Dendritic cell treated with granulocyte-macrophage colony-stimulating factor and Interleukin-4, amounts not matched to agents 40 ng/mL and 50 ng/mL, for 4 days (primary cell): ENCODE measurements at regions not wholly inside any gene's neighbourhood (a gene's known extent, or its start where the extent isn't known, plus 50 kb on each side); places are given as distances from the start of the nearest gene placed in this dataset.

Experiments used
- H3K27ac Mint-ChIP-seq: one replicate; pipeline ENCODE4 v1.8.0; 2022; ENCODE audit warnings: mild to moderate bottlenecking, mixed read lengths
- H3K27me3 Mint-ChIP-seq: one replicate; pipeline ENCODE4 v1.8.0; 2022; ENCODE audit warnings: mild to moderate bottlenecking, mixed read lengths
- H3K36me3 Mint-ChIP-seq: one replicate; pipeline ENCODE4 v1.8.0; 2022; ENCODE audit warnings: low read depth, mixed read lengths
- H3K4me1 Mint-ChIP-seq: one replicate; pipeline ENCODE4 v1.8.0; 2022; ENCODE audit warnings: low read depth, mixed read lengths
- H3K4me3 Mint-ChIP-seq: one replicate; pipeline ENCODE4 v1.8.0; 2022; ENCODE audit warnings: mild to moderate bottlenecking, moderate library complexity, mixed read lengths
- H3K9me3 Mint-ChIP-seq: one replicate; pipeline ENCODE4 v1.8.0; 2022; ENCODE audit warnings: mixed read lengths
- intact Hi-C: fragments of 100-400 bp; cut with micrococcal nuclease; formaldehyde crosslinking; loops from one replicate; pipeline ENCODE4 v1.15.0; 2022

DNA sequence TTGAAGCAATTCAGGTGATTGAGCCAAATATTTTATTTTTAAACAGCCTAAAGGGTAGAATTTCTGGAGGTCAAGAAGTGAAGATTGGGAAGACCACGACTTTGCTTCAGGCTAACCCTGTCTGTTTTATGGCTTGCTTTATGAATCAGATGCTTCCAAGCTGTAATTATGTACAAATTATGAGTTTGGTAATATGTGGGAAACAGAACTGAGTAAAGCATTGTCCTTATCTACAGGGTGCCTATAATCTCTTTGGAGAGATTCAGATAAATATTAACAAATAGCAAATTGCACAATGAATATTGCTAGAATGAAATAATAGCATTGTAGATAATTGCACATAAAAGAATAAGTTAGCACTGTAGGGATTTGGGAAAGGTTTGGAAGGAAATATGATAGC lies 539.4 kb upstream of the CDH2 start:
- no peaks in the 10 kb centered on the region for H3K36me3 Mint-ChIP-seq
- no peak overlapping the region for H3K27ac Mint-ChIP-seq
- peaks cover 26% of the 10 kb centered on the region for H3K9me3 Mint-ChIP-seq
- H3K4me3 Mint-ChIP-seq: no peak overlapping the region
- no peaks in the 10 kb centered on the region for H3K4me1 Mint-ChIP-seq
- H3K27me3 Mint-ChIP-seq: no peaks in the 10 kb centered on the region
- intact Hi-C loops: no loop called here

DNA sequence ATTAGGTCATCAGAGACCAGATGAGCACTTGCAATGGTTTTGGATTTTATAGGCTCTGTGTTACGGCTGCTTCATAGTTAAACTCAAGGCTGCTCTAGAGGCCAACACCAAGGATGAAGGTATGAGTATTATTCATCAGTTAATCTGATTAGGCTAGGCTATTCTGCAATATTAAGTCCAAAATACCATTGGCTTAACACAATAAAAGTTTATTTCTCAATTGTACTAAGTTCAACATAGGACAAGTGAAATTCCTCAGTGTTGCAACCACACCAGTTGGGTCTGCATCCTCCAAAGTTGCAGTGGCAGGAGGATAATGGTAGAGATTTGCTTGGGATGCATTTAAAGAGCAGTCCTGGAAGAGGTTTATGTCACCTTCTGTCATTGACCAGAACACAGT lies 538.3 kb upstream of the CDH2 start:
- H3K4me3 Mint-ChIP-seq: no peak overlapping the region
- H3K9me3 Mint-ChIP-seq: peaks cover 26% of the 10 kb centered on the region
- H3K4me1 Mint-ChIP-seq: no peaks in the 10 kb centered on the region
- intact Hi-C loops: no loop called here
- no peak overlapping the region for H3K27ac Mint-ChIP-seq
- H3K27me3 Mint-ChIP-seq: no peaks in the 10 kb centered on the region
- H3K36me3 Mint-ChIP-seq: no peaks in the 10 kb centered on the region

DNA sequence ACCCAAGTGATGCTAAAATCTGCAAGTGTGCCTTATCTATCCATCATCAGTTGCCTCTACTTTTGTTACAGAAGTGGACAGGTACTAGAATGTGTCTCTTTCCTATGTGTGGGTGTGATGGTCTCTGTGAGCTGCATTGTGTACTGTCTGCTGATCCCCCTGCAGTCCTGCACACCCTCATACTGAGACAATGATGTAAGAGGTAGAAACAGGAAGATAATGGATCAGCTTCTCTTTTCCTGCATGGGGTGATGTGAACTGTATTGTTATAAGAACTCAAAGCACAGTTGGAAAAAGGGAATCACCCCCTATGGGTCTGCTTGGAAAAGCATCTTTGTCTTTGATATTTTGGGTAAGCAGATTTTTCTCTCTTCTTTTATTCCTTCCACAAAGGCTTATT lies 537.6 kb upstream of the CDH2 start:
- Mint-ChIP-seq H3K27me3 (no peaks in the 10 kb centered on the region), H3K4me3 (no peak overlapping the region), H3K36me3 (no peaks in the 10 kb centered on the region), H3K27ac (no peak overlapping the region), H3K9me3 (peaks cover 26% of the 10 kb centered on the region), H3K4me1 (no peaks in the 10 kb centered on the region)
- intact Hi-C loops: no loop called here

DNA sequence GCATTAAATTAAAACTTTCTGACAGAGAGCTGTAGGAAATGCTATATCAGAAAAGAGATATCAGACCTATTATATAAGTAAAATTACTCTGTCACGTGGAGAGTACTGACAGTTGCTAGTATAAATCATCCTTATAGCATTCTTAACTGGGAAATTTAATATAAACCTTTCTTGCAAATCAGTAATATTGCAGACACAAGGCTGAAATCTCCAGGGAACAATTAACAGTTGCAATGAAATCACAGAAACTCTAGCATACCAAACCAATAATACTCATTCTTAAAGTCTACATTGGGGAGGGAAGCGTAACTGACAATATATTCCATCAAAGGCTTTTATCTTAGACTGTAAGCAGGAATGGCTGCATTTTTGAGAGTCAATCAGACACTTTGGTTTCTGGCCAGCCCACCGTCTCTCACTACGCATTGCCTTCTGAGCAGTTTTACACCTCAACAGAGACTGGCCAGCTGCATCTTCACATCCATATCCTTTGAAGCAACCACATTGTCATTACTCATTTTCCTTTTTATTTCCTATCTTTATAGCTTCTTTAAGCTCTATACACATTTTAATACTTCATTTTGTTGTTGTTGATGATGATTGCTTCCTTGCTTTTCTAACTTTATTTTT lies 536.0 kb upstream of the CDH2 start:
- no peak overlapping the region for H3K4me3 Mint-ChIP-seq
- intact Hi-C loops: no loop called here
- H3K36me3 Mint-ChIP-seq: no peaks in the 10 kb centered on the region
- no peak overlapping the region for H3K27ac Mint-ChIP-seq
- no peaks in the 10 kb centered on the region for H3K4me1 Mint-ChIP-seq
- no peaks in the 10 kb centered on the region for H3K27me3 Mint-ChIP-seq
- H3K9me3 Mint-ChIP-seq: peaks cover 23% of the 10 kb centered on the region

DNA sequence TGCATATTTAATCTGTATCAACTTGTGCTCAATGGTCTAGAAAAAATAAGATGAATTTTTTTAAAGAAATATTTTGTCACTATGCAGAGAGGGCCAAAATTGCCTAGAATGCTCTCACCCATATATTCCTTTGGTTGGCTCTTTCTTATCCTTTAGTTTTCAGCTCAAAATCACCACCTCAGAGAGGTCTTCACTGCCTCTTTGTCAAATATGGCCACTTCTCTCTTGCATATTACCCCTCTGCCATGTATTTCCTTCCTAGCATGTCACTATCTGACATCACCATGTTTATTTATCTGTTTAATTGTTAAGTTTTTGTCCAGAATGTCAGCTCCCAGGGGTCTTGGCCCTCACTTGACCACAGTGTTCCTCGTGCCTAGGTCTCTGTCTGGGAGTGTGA lies 535.2 kb upstream of the CDH2 start:
- no peaks in the 10 kb centered on the region for H3K27me3 Mint-ChIP-seq
- intact Hi-C loops: no loop called here
- no peaks in the 10 kb centered on the region for H3K36me3 Mint-ChIP-seq
- H3K4me1 Mint-ChIP-seq: no peaks in the 10 kb centered on the region
- no peak overlapping the region for H3K27ac Mint-ChIP-seq
- peaks cover 15% of the 10 kb centered on the region for H3K9me3 Mint-ChIP-seq
- H3K4me3 Mint-ChIP-seq: no peak overlapping the region

DNA sequence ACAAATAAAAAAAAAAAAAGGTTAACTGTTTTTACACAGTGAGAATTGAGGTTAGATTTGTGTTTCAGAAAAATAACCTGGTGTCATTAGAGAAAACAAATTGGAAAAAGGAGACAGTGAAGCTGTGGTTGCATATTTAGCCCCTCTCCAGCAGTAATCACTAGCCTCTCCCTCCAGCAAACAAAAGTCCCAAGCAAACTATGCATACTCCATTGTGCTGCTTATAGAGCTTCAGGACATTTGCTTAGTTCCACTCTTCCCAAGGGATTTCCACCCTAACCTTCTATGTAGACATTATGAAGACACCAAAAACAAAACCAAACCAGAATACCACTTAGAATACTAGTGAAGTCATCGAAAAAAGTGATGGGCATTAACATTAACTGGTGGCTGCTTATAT lies 534.2 kb upstream of the CDH2 start:
- intact Hi-C loops: no loop called here
- H3K4me1 Mint-ChIP-seq: no peaks in the 10 kb centered on the region
- no peak overlapping the region for H3K4me3 Mint-ChIP-seq
- H3K36me3 Mint-ChIP-seq: no peaks in the 10 kb centered on the region
- H3K9me3 Mint-ChIP-seq: peaks cover 7% of the 10 kb centered on the region
- H3K27me3 Mint-ChIP-seq: no peaks in the 10 kb centered on the region
- H3K27ac Mint-ChIP-seq: no peak overlapping the region

DNA sequence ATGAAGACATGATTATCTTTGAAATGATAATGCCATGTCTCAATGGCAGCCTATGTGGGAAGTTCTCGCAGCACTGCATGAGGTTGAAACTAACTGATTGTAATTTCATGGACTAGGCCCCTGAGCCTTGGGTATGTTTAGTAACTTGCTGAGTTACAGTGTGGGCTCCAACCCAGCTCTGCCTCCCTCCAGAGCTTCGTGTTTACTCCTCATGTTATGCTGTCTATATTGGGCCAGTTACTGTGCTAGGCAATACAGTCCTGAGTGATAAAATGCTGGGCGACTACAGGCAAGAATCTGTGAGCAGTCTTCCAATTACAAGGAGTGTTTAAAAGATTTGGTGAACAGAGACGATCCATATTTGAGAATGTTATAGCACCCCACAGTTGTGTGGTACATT lies 530.1 kb upstream of the CDH2 start:
- intact Hi-C loops: no loop called here
- Mint-ChIP-seq H3K36me3 (no peaks in the 10 kb centered on the region), H3K9me3 (no peaks in the 10 kb centered on the region), H3K4me3 (no peak overlapping the region), H3K27ac (no peak overlapping the region), H3K27me3 (no peaks in the 10 kb centered on the region), H3K4me1 (no peaks in the 10 kb centered on the region)

DNA sequence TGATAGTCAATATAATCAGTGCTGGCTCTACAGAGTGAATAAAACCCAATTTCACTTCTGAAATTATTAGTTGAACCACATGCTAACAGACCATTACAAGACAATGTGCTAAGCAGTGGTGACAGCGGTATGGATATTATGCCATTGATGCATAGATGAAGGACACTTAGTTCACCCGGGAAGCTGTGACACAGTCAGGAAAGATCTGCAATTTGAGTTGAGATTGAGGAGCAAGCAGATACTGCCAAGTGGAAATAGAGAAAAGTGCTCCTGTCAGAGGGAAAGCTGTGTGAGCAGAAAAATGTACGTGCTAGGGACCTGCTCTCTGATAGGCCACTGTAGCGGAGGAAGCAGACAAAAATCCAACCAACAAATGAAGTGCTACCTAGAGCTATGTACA lies 529.5 kb upstream of the CDH2 start:
- Mint-ChIP-seq H3K36me3 (no peaks in the 10 kb centered on the region), H3K27me3 (no peaks in the 10 kb centered on the region), H3K4me3 (no peak overlapping the region), H3K27ac (no peak overlapping the region), H3K9me3 (no peaks in the 10 kb centered on the region), H3K4me1 (no peaks in the 10 kb centered on the region)
- intact Hi-C loops: no loop called here

DNA sequence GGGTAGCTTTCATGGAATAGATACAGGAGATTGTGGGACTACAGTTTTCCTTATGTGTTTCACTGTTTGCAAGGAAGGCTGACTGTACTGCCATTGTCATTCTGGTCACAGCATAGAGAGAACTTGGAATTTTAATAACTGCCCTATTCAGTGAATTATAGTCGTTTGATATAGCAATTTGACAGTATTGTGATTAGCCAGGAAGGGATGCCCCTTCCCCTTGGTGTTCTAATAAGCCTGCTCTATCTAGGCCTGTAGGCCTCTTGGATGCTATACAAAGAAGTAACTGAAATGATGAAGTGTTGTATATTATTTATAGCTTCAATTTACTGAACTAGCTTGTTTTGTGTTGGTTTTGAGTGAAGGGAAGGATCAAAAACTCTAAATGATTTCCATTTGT lies 528.6 kb upstream of the CDH2 start:
- Mint-ChIP-seq H3K9me3 (no peaks in the 10 kb centered on the region), H3K4me3 (no peak overlapping the region), H3K27ac (no peak overlapping the region), H3K27me3 (no peaks in the 10 kb centered on the region), H3K4me1 (no peaks in the 10 kb centered on the region), H3K36me3 (no peaks in the 10 kb centered on the region)
- intact Hi-C loops: no loop called here

DNA sequence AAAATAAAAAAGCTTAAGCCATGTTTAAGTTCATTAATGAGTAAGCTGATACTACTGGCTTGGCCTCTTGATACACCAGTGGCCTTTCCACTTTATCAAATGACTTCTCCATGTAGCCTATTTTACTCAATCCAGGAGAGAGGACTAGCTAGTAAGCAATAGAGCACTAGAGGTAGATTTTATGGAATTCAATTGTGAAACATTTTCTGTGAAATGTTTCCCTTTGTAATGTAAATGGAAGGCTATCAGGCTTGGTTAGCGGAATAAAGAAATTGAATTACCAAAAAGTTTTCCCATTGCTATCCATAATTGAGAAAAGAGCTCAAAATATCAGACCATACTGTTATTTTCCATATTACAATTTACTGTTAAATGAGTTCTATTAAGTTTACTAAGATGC lies 515.4 kb upstream of the CDH2 start:
- Mint-ChIP-seq H3K4me1 (no peaks in the 10 kb centered on the region), H3K9me3 (peaks cover 23% of the 10 kb centered on the region), H3K36me3 (no peaks in the 10 kb centered on the region), H3K4me3 (no peak overlapping the region), H3K27me3 (no peaks in the 10 kb centered on the region), H3K27ac (no peak overlapping the region)
- intact Hi-C loops: no loop called here

DNA sequence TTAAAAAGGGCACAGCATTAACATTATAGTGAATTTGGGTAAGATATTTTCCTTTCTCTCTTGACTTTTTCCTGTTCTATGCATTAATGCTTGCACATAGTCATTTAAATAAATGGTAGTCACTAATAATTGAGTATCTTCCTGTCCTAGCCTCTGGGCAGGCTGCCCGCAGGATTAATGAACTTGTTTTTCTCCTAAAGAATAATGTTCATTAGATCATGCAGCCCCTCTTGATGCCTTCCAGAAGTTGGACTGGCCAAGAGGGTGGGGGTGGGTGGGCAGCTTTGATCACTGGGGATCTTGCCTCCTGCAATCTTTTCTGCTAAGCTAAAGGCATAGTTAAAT lies 514.5 kb upstream of the CDH2 start:
- H3K4me3 Mint-ChIP-seq: no peak overlapping the region
- H3K9me3 Mint-ChIP-seq: peaks cover 17% of the 10 kb centered on the region
- intact Hi-C loops: no loop called here
- no peaks in the 10 kb centered on the region for H3K4me1 Mint-ChIP-seq
- no peaks in the 10 kb centered on the region for H3K27me3 Mint-ChIP-seq
- H3K27ac Mint-ChIP-seq: no peak overlapping the region
- no peaks in the 10 kb centered on the region for H3K36me3 Mint-ChIP-seq

DNA sequence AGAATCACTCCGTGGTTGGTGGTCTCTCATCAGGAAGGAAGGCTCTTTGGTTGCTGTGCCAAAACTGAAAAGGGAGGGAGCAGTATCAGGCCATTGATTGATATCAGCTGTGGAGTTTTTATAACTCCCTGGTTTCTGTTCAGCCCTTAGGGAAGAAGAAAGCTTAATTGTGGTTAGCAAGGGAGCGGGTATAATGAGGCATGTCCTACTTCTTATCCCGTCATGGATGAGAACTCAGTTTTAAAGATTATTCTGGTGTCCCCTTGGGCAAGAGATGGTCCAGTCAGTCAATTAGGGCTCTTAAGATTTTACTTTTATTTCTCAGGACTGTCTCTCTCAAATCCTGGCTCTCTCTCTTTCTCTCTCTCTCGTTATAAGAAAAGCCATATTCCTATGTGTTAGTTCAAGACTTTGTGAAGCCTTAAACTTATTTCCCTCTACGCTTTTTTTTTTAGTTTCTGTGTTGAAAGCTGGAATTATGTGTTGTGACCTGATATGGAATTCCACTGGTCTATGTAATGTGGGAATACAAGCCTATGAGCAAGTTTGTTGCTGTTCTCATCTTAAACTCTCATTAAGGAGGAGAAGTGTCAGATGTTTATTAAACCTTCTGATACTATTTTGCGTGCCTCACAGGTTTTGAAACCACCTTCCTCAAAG lies 514.0 kb upstream of the CDH2 start:
- H3K27me3 Mint-ChIP-seq: no peaks in the 10 kb centered on the region
- no peaks in the 10 kb centered on the region for H3K36me3 Mint-ChIP-seq
- peaks cover 17% of the 10 kb centered on the region for H3K9me3 Mint-ChIP-seq
- H3K4me3 Mint-ChIP-seq: no peak overlapping the region
- no peak overlapping the region for H3K27ac Mint-ChIP-seq
- intact Hi-C loops: no loop called here
- no peaks in the 10 kb centered on the region for H3K4me1 Mint-ChIP-seq

DNA sequence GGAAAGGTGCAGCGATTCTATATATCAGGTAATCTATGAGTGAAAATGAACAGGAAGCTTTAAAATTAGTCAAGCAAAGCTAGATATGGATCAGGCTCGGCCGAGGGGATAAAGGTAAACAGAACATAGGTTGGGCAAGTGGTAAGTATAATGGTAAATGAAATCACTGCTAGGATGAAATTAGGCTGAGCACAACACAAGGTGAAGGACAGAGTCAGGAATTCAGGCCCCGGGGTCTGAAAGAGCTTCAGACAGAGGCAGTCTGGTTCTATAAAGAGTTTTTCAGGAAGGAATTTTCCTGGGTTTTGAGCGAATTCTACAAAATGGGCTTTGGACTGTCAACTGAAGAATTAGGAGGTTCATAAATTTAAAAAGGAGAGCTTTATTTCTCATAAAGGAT lies 513.2 kb upstream of the CDH2 start:
- H3K9me3 Mint-ChIP-seq: peaks cover 10% of the 10 kb centered on the region
- no peaks in the 10 kb centered on the region for H3K27me3 Mint-ChIP-seq
- intact Hi-C loops: no loop called here
- no peak overlapping the region for H3K4me3 Mint-ChIP-seq
- H3K27ac Mint-ChIP-seq: no peak overlapping the region
- no peaks in the 10 kb centered on the region for H3K4me1 Mint-ChIP-seq
- H3K36me3 Mint-ChIP-seq: no peaks in the 10 kb centered on the region

DNA sequence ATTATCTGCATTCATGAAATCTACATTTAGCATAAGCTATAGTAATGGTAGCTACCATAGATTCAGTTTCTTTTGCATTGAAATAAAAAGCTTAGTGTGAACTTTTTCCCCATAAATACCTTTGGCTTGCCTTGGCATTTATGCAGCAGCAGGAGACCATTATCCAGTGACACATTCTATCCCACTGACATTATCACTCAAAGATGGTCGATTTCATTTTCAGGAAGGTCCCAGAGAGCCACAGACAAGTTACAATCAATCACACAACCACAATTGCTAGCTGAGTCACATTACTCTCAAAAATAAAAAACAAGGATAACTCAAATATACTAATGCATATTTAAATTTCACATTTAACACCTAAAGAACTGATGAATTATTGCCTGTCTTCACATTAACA lies 512.7 kb upstream of the CDH2 start:
- intact Hi-C loops: loop anchor here (10.0 kb wide), 1 partner anchor 65 kb away; no protein-coding TSS in a partner anchor
- H3K27ac Mint-ChIP-seq: no peak overlapping the region
- no peaks in the 10 kb centered on the region for H3K36me3 Mint-ChIP-seq

DNA sequence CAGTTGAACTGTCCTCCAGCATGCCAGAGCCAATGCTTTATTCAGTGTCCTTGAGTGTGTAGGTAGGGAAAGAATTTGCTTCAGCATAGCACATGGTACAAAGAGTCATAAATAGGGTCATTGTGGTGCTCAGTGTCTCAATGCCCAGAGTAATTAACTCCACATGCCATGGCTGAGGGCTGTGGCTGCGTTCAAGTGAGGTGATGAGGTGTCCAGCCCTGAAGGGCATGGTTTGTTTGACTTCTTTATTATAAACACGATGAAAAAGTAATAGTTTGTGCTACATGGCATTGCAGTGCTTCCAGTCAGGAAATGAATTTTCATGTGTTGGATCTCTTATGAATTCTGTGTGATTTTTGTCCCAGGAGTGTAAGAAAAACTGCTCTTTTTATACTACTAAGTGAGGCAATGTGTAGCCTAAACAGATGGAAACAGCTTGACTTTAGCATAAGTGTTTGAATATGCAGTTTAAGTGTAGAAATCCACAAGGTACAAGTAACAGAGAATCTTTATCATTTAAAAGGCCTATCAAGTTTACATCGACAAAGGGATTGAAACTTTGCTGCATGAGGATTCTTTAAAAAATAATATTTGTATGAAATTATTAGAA lies 507.9 kb upstream of the CDH2 start:
- no peak overlapping the region for H3K27ac Mint-ChIP-seq
- H3K36me3 Mint-ChIP-seq: no peaks in the 10 kb centered on the region
- no peaks in the 10 kb centered on the region for H3K4me1 Mint-ChIP-seq

More for the DNA sequence above, 512.7 kb upstream of the CDH2 start:
- H3K4me3 Mint-ChIP-seq: no peak overlapping the region
- H3K27me3 Mint-ChIP-seq: no peaks in the 10 kb centered on the region
- peaks cover 6% of the 10 kb centered on the region for H3K9me3 Mint-ChIP-seq
- H3K4me1 Mint-ChIP-seq: no peaks in the 10 kb centered on the region

More for the DNA sequence above, 507.9 kb upstream of the CDH2 start:
- no peak overlapping the region for H3K4me3 Mint-ChIP-seq
- no peaks in the 10 kb centered on the region for H3K27me3 Mint-ChIP-seq
- H3K9me3 Mint-ChIP-seq: no peaks in the 10 kb centered on the region
- intact Hi-C loops: loop anchor here (10.0 kb wide), 1 partner anchor 60 kb away; no protein-coding TSS in a partner anchor
